ENCODE measurements at regions not wholly inside any gene's neighbourhood (a gene's known extent, or its start where the extent isn't known, plus 50 kb on each side); places are given as distances from the start of the nearest gene placed in this dataset.
A peak's percentile ranks its signal among the peaks of the same experiment; 100 is the strongest.

GRCh38 chr3:194769020-194769643 lies 83.4 kb downstream of the FAM43A start:
- WGBS = 5% methylated on average over 16 of the region's 16 CpGs
- Histone ChIP-seq H3K27me3 (ENCODE audit: insufficient read depth, low read length) (peaks cover 21% of the 10 kb centered on the region; the same call in 1 of the 2 replicates), H3K4me1 (ENCODE audit: insufficient read depth, low read length) (peaks cover 10% of the 10 kb centered on the region), H3K36me3 (ENCODE audit: insufficient read depth, low read length) (no peaks in the 10 kb centered on the region), H3K4me3 (ENCODE audit: low read length) (peak overlapping the region; percentile 60), H3K27ac (ENCODE audit: low read depth, low read length) (no peak overlapping the region), H3K9me3 (ENCODE audit: insufficient read depth, low read depth, low read length) (no peaks in the 10 kb centered on the region), H3K9ac (ENCODE audit: low read depth, low read length) (peak overlapping the region; percentile 43)

- Histone ChIP-seq H3K4me3 (ENCODE audit: low read length) (no peak overlapping the region), H3K27ac (ENCODE audit: low read depth, low read length) (no peak overlapping the region), H3K27me3 (ENCODE audit: insufficient read depth, low read length) (peaks cover 12% of the 10 kb centered on the region; the same call in 1 of the 2 replicates), H3K36me3 (ENCODE audit: insufficient read depth, low read length) (no peaks in the 10 kb centered on the region), H3K4me1 (ENCODE audit: insufficient read depth, low read length) (peaks cover 13% of the 10 kb centered on the region), H3K9me3 (ENCODE audit: insufficient read depth, low read depth, low read length) (no peaks in the 10 kb centered on the region), H3K9ac (ENCODE audit: low read depth, low read length) (no peak overlapping the region)
- WGBS = 93% methylated on average over 13 of the region's 13 CpGs
These were observed 86.7 kb downstream of the FAM43A start for GRCh38 chr3:194772241-194773000.

- H3K9ac ChIP-seq (ENCODE audit: low read depth, low read length) = no peak overlapping the region
- WGBS = 72% methylated on average over 5 of the region's 5 CpGs
These were observed 87.5 kb downstream of the FAM43A start for GRCh38 chr3:194773216-194773615.

GRCh38 chr3:194773771-194774455 lies 88.2 kb downstream of the FAM43A start:
- Histone ChIP-seq H3K27me3 (ENCODE audit: insufficient read depth, low read length) (0 out of 2 replicates have a peak, but pooled peaks cover 3% of the 10 kb centered on the region), H3K9me3 (ENCODE audit: insufficient read depth, low read depth, low read length) (no peaks in the 10 kb centered on the region), H3K4me3 (ENCODE audit: low read length) (no peak overlapping the region), H3K36me3 (ENCODE audit: insufficient read depth, low read length) (no peaks in the 10 kb centered on the region), H3K9ac (ENCODE audit: low read depth, low read length) (no peak overlapping the region), H3K4me1 (ENCODE audit: insufficient read depth, low read length) (peaks cover 10% of the 10 kb centered on the region), H3K27ac (ENCODE audit: low read depth, low read length) (no peak overlapping the region)
- WGBS = 91% methylated on average over 5 of the region's 5 CpGs

More at GRCh38 chr3:194773216-194773615, 87.5 kb downstream of the FAM43A start:
- Histone ChIP-seq H3K27me3 (ENCODE audit: insufficient read depth, low read length) (peaks cover 6% of the 10 kb centered on the region; the same call in 1 of the 2 replicates), H3K4me1 (ENCODE audit: insufficient read depth, low read length) (peaks cover 16% of the 10 kb centered on the region), H3K27ac (ENCODE audit: low read depth, low read length) (no peak overlapping the region), H3K36me3 (ENCODE audit: insufficient read depth, low read length) (no peaks in the 10 kb centered on the region), H3K9me3 (ENCODE audit: insufficient read depth, low read depth, low read length) (no peaks in the 10 kb centered on the region), H3K4me3 (ENCODE audit: low read length) (no peak overlapping the region)

GRCh38 chr3:194775266-194775665 lies 89.6 kb downstream of the FAM43A start:
- Histone ChIP-seq H3K4me3 (ENCODE audit: low read length) (no peak overlapping the region), H3K27ac (ENCODE audit: low read depth, low read length) (no peak overlapping the region), H3K36me3 (ENCODE audit: insufficient read depth, low read length) (no peaks in the 10 kb centered on the region), H3K9ac (ENCODE audit: low read depth, low read length) (no peak overlapping the region), H3K9me3 (ENCODE audit: insufficient read depth, low read depth, low read length) (no peaks in the 10 kb centered on the region), H3K27me3 (ENCODE audit: insufficient read depth, low read length) (0 out of 2 replicates have a peak, but pooled peaks cover 3% of the 10 kb centered on the region), H3K4me1 (ENCODE audit: insufficient read depth, low read length) (peaks cover 7% of the 10 kb centered on the region)
- 88% methylated on average over 3 of the region's 3 CpGs for whole genome bisulfite sequencing

- Histone ChIP-seq H3K27me3 (ENCODE audit: insufficient read depth, low read length) (no peaks in the 10 kb centered on the region), H3K4me3 (ENCODE audit: low read length) (no peak overlapping the region), H3K36me3 (ENCODE audit: insufficient read depth, low read length) (no peaks in the 10 kb centered on the region), H3K9ac (ENCODE audit: low read depth, low read length) (no peak overlapping the region), H3K9me3 (ENCODE audit: insufficient read depth, low read depth, low read length) (no peaks in the 10 kb centered on the region), H3K4me1 (ENCODE audit: insufficient read depth, low read length) (peaks cover 7% of the 10 kb centered on the region), H3K27ac (ENCODE audit: low read depth, low read length) (no peak overlapping the region)
- whole genome bisulfite sequencing = 95% methylated on average over 3 of the region's 3 CpGs
These were observed 90.0 kb downstream of the FAM43A start for GRCh38 chr3:194775731-194776130.

GRCh38 chr3:194777729-194778128 lies 92.0 kb downstream of the FAM43A start:
- Histone ChIP-seq H3K4me3 (ENCODE audit: low read length) (no peak overlapping the region), H3K4me1 (ENCODE audit: insufficient read depth, low read length) (peaks cover 7% of the 10 kb centered on the region), H3K27ac (ENCODE audit: low read depth, low read length) (no peak overlapping the region), H3K9me3 (ENCODE audit: insufficient read depth, low read depth, low read length) (no peaks in the 10 kb centered on the region), H3K36me3 (ENCODE audit: insufficient read depth, low read length) (no peaks in the 10 kb centered on the region), H3K9ac (ENCODE audit: low read depth, low read length) (no peak overlapping the region), H3K27me3 (ENCODE audit: insufficient read depth, low read length) (no peaks in the 10 kb centered on the region)
- WGBS = 66% methylated on average over 4 of the region's 5 CpGs

- H3K27me3 ChIP-seq (ENCODE audit: insufficient read depth, low read length) = no peaks in the 10 kb centered on the region
- H3K4me3 ChIP-seq (ENCODE audit: low read length) = no peak overlapping the region
- 86% methylated on average over 4 of the region's 4 CpGs for WGBS
- H3K27ac ChIP-seq (ENCODE audit: low read depth, low read length) = no peak overlapping the region
- H3K9me3 ChIP-seq (ENCODE audit: insufficient read depth, low read depth, low read length) = no peaks in the 10 kb centered on the region
- H3K36me3 ChIP-seq (ENCODE audit: insufficient read depth, low read length) = no peaks in the 10 kb centered on the region
- peaks cover 7% of the 10 kb centered on the region for H3K4me1 ChIP-seq (ENCODE audit: insufficient read depth, low read length)
- H3K9ac ChIP-seq (ENCODE audit: low read depth, low read length) = no peak overlapping the region
These were observed 94.1 kb downstream of the FAM43A start for GRCh38 chr3:194779729-194780224.

GRCh38 chr3:194780706-194781105 lies 95.0 kb downstream of the FAM43A start:
- Histone ChIP-seq H3K27ac (ENCODE audit: low read depth, low read length) (no peak overlapping the region), H3K36me3 (ENCODE audit: insufficient read depth, low read length) (no peaks in the 10 kb centered on the region), H3K27me3 (ENCODE audit: insufficient read depth, low read length) (no peaks in the 10 kb centered on the region), H3K9ac (ENCODE audit: low read depth, low read length) (no peak overlapping the region), H3K4me1 (ENCODE audit: insufficient read depth, low read length) (peaks cover 7% of the 10 kb centered on the region), H3K9me3 (ENCODE audit: insufficient read depth, low read depth, low read length) (no peaks in the 10 kb centered on the region), H3K4me3 (ENCODE audit: low read length) (no peak overlapping the region)
- 90% methylated on average over 5 of the region's 5 CpGs for WGBS

- 95% methylated on average over 2 of the region's 2 CpGs for WGBS
- Histone ChIP-seq H3K9ac (ENCODE audit: low read depth, low read length) (no peak overlapping the region), H3K27ac (ENCODE audit: low read depth, low read length) (no peak overlapping the region), H3K9me3 (ENCODE audit: insufficient read depth, low read depth, low read length) (no peaks in the 10 kb centered on the region), H3K4me1 (ENCODE audit: insufficient read depth, low read length) (peaks cover 7% of the 10 kb centered on the region), H3K36me3 (ENCODE audit: insufficient read depth, low read length) (no peaks in the 10 kb centered on the region), H3K27me3 (ENCODE audit: insufficient read depth, low read length) (no peaks in the 10 kb centered on the region), H3K4me3 (ENCODE audit: low read length) (no peak overlapping the region)
These were observed 95.9 kb downstream of the FAM43A start for GRCh38 chr3:194781617-194782016.
